ENCODE measurements at regions not wholly inside any gene's neighbourhood (a gene's known extent, or its start where the extent isn't known, plus 50 kb on each side); places are given as distances from the start of the nearest gene placed in this dataset.

GRCh38 chr18:2091937-2092336 lies 479.4 kb downstream of the METTL4 start:
- Mint-ChIP-seq H3K4me1 (ENCODE audit: unreplicated experiment) (peaks cover 6% of the 10 kb centered on the region), H3K4me3 (no peak overlapping the region), H3K27ac (no peak overlapping the region), H3K36me3 (no peaks in the 10 kb centered on the region), H3K27me3 (no peaks in the 10 kb centered on the region), H3K9me3 (no peaks in the 10 kb centered on the region)
- no peak for DNase-seq (ENCODE audit: extremely low spot score, unreplicated experiment)
- TF ChIP-seq CTCF (conservative IDR thresholded peaks at IDR 0.05) = no peak

GRCh38 chr18:2096551-2096950 lies 474.8 kb downstream of the METTL4 start:
- Mint-ChIP-seq H3K27ac (no peak overlapping the region), H3K27me3 (no peaks in the 10 kb centered on the region), H3K4me1 (ENCODE audit: unreplicated experiment) (peaks cover under 1% of the 10 kb centered on the region), H3K4me3 (no peak overlapping the region), H3K9me3 (peaks cover 8% of the 10 kb centered on the region), H3K36me3 (no peaks in the 10 kb centered on the region)
- TF ChIP-seq CTCF (conservative IDR thresholded peaks at IDR 0.05) = no peak
- DNase-seq (ENCODE audit: extremely low spot score, unreplicated experiment) = no peak

GRCh38 chr18:2100694-2101213 lies 470.6 kb downstream of the METTL4 start:
- no peaks in the 10 kb centered on the region for H3K27me3 Mint-ChIP-seq
- H3K4me1 Mint-ChIP-seq (ENCODE audit: unreplicated experiment) = no peaks in the 10 kb centered on the region
- no peaks in the 10 kb centered on the region for H3K36me3 Mint-ChIP-seq
- peaks cover 8% of the 10 kb centered on the region for H3K9me3 Mint-ChIP-seq
- DNase-seq (ENCODE audit: extremely low spot score, unreplicated experiment) = no peak
- H3K4me3 Mint-ChIP-seq = no peak overlapping the region
- TF ChIP-seq CTCF (conservative IDR thresholded peaks at IDR 0.05) = no peak
- no peak overlapping the region for H3K27ac Mint-ChIP-seq

GRCh38 chr18:2102022-2102421 lies 469.3 kb downstream of the METTL4 start:
- DNase-seq (ENCODE audit: extremely low spot score, unreplicated experiment) = no peak
- Mint-ChIP-seq H3K9me3 (peaks cover 8% of the 10 kb centered on the region), H3K36me3 (no peaks in the 10 kb centered on the region), H3K4me1 (ENCODE audit: unreplicated experiment) (no peaks in the 10 kb centered on the region), H3K27ac (no peak overlapping the region), H3K27me3 (no peaks in the 10 kb centered on the region), H3K4me3 (no peak overlapping the region)
- TF ChIP-seq CTCF (conservative IDR thresholded peaks at IDR 0.05) = no peak

- H3K27me3 Mint-ChIP-seq = no peaks in the 10 kb centered on the region
Measured at GRCh38 chr18:2103299-2103698, 468.0 kb downstream of the METTL4 start.

More at GRCh38 chr18:2103299-2103698, 468.0 kb downstream of the METTL4 start:
- no peak for DNase-seq (ENCODE audit: extremely low spot score, unreplicated experiment)
- no peak for TF ChIP-seq CTCF (conservative IDR thresholded peaks at IDR 0.05)
- no peak overlapping the region for H3K4me3 Mint-ChIP-seq
- H3K4me1 Mint-ChIP-seq (ENCODE audit: unreplicated experiment) = no peaks in the 10 kb centered on the region
- no peaks in the 10 kb centered on the region for H3K36me3 Mint-ChIP-seq
- no peak overlapping the region for H3K27ac Mint-ChIP-seq
- peaks cover 8% of the 10 kb centered on the region for H3K9me3 Mint-ChIP-seq
